Osteoblast (primary cell): ENCODE measurements at regions not wholly inside any gene's neighbourhood (a gene's known extent, or its start where the extent isn't known, plus 50 kb on each side); places are given as distances from the start of the nearest gene placed in this dataset.
"Not testable (repeated sequence)": the region's sequence is repeated elsewhere in the genome, so short reads cannot be mapped to it uniquely, and the experiment has no call there.

Experiments
- DNase-seq: peaks from one replicate; pipeline ENCODE4 v3.0.0; 2011; ENCODE audit warnings: low spot score, mixed read lengths; ENCODE audit not compliant: insufficient read length; ENCODE audit errors: missing footprints
- H2AFZ ChIP-seq: 2 replicates; pipeline ENCODE4 v1.6.0; 2011; ENCODE audit warnings: mild to moderate bottlenecking, low read length
- H3K27ac ChIP-seq: 2 replicates; pipeline ENCODE4 v1.5.1; 2011; ENCODE audit warnings: mild to moderate bottlenecking, low read depth, low read length, moderate library complexity
- H3K27me3 ChIP-seq: 2 replicates; pipeline ENCODE4 v1.6.0; 2012; ENCODE audit warnings: mild to moderate bottlenecking, control low read depth, inconsistent platforms, low read length, moderate library complexity; ENCODE audit not compliant: insufficient read depth
- H3K36me3 ChIP-seq: 2 replicates; pipeline ENCODE4 v1.5.1; 2011; ENCODE audit warnings: mild to moderate bottlenecking, low read length, control low read depth, moderate library complexity; ENCODE audit not compliant: insufficient read depth
- H3K4me1 ChIP-seq: 2 replicates; pipeline ENCODE4 v1.5.1; 2011; ENCODE audit warnings: mild to moderate bottlenecking, low read length, control low read depth, moderate library complexity; ENCODE audit not compliant: insufficient read depth
- H3K4me2 ChIP-seq: 2 replicates; pipeline ENCODE4 v1.6.0; 2011; ENCODE audit warnings: mild to moderate bottlenecking, low read length; ENCODE audit not compliant: insufficient read depth
- H3K4me3 ChIP-seq: fragments of 200-600 bp; sonication (generic); 3 replicates; pipeline ENCODE4 v1.5.1; 2012; ENCODE audit warnings: mild to moderate bottlenecking, low read length, inconsistent platforms; ENCODE audit not compliant: insufficient read depth
- H3K79me2 ChIP-seq: 2 replicates; pipeline ENCODE4 v1.6.0; 2012; ENCODE audit warnings: mild to moderate bottlenecking, low read length, control low read depth, inconsistent platforms; ENCODE audit not compliant: insufficient read depth
- H3K9me3 ChIP-seq: 2 replicates; pipeline ENCODE4 v1.5.1; 2011; ENCODE audit warnings: low read depth, low read length, control low read depth
- H4K20me1 ChIP-seq: 2 replicates; pipeline ENCODE4 v1.6.0; 2012; ENCODE audit warnings: mild to moderate bottlenecking, low read length, control low read depth; ENCODE audit not compliant: insufficient read depth
- CTCF ChIP-seq: IDR thresholded peaks from 2 replicates; pipeline ENCODE4 v1.5.1; 2011; ENCODE audit warnings: mild to moderate bottlenecking, low read depth, low read length, moderate library complexity; ENCODE audit errors: extremely low read depth

GRCh38 chr22:49340406-49340805 is 487.3 kb downstream of the BRD1 start:
- Histone ChIP-seq H3K9me3 (no peaks in the 10 kb centered on the region), H3K27me3 (no peaks in the 10 kb centered on the region), H3K27ac (no peak overlapping the region), H3K4me1 (no peaks in the 10 kb centered on the region), H2AFZ (no peak overlapping the region), H4K20me1 (no peaks in the 10 kb centered on the region), H3K4me3 (no peak overlapping the region), H3K36me3 (no peaks in the 10 kb centered on the region), H3K79me2 (no peaks in the 10 kb centered on the region), H3K4me2 (no peak overlapping the region)
- no peak for TF ChIP-seq CTCF
- no peak for DNase-seq

- H3K27me3 ChIP-seq, H3K9me3 ChIP-seq, DNase-seq, H4K20me1 ChIP-seq, H3K4me1 ChIP-seq, H3K27ac ChIP-seq, H2AFZ ChIP-seq, H3K4me3 ChIP-seq, H3K36me3 ChIP-seq, H3K4me2 ChIP-seq, H3K79me2 ChIP-seq: not testable (repeated sequence)
Observed at GRCh38 chr22:49336483-49336882, 491.2 kb downstream of the BRD1 start.

DNA sequence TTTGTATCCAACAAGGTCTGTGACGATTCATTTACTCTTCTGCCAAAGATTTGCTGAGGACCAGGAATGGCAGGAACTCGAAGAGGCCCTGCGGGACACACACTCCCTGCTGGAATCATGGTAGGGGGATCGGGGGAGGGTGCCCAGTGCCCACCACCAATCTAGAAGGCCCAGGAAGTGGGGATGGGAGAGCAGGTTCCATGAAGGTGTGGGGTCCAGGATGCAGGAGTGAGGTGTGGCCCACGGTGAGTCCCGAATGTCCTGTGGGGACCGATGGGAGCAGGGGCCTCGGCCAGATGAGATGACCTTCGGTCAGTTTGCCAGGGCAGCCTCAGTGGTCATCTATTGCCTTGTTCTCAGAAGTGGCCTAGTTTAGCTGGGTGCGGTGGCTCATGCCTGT is 492.7 kb downstream of the BRD1 start:
- H3K9me3 ChIP-seq, result no peaks in the 10 kb centered on the region
- no peak overlapping the region for H3K4me3 ChIP-seq
- no peak overlapping the region for H3K27ac ChIP-seq
- no peaks in the 10 kb centered on the region for H3K36me3 ChIP-seq
- no peaks in the 10 kb centered on the region for H3K27me3 ChIP-seq
- no peaks in the 10 kb centered on the region for H4K20me1 ChIP-seq
- peak; percentile 18 for DNase-seq
- TF ChIP-seq CTCF, result no peak
- no peak overlapping the region for H3K4me2 ChIP-seq
- H3K4me1 ChIP-seq, result no peaks in the 10 kb centered on the region
- no peak overlapping the region for H2AFZ ChIP-seq
- H3K79me2 ChIP-seq, result no peaks in the 10 kb centered on the region

GRCh38 chr22:49334449-49334789 is 493.3 kb downstream of the BRD1 start:
- Histone ChIP-seq H3K9me3 (no peaks in the 10 kb centered on the region), H3K4me3 (no peak overlapping the region), H3K36me3 (no peaks in the 10 kb centered on the region), H3K27me3 (no peaks in the 10 kb centered on the region), H2AFZ (no peak overlapping the region), H3K4me1 (no peaks in the 10 kb centered on the region), H3K79me2 (no peaks in the 10 kb centered on the region), H3K27ac (no peak overlapping the region), H4K20me1 (no peaks in the 10 kb centered on the region), H3K4me2 (no peak overlapping the region)
- no peak for TF ChIP-seq CTCF
- DNase-seq, result peak; percentile 25

GRCh38 chr22:49333206-49333605 is 494.5 kb downstream of the BRD1 start:
- peak; percentile 25 for DNase-seq
- no peak overlapping the region for H3K4me2 ChIP-seq
- H4K20me1 ChIP-seq, result no peaks in the 10 kb centered on the region
- H3K27ac ChIP-seq, result no peak overlapping the region
- H3K9me3 ChIP-seq, result no peaks in the 10 kb centered on the region
- TF ChIP-seq CTCF, result no peak
- no peaks in the 10 kb centered on the region for H3K36me3 ChIP-seq
- no peak overlapping the region for H2AFZ ChIP-seq
- H3K4me3 ChIP-seq, result no peak overlapping the region
- no peaks in the 10 kb centered on the region for H3K4me1 ChIP-seq
- no peaks in the 10 kb centered on the region for H3K27me3 ChIP-seq
- no peaks in the 10 kb centered on the region for H3K79me2 ChIP-seq
